ENCODE measurements at regions not wholly inside any gene's neighbourhood (a gene's known extent, or its start where the extent isn't known, plus 50 kb on each side); places are given as distances from the start of the nearest gene placed in this dataset.

DNA sequence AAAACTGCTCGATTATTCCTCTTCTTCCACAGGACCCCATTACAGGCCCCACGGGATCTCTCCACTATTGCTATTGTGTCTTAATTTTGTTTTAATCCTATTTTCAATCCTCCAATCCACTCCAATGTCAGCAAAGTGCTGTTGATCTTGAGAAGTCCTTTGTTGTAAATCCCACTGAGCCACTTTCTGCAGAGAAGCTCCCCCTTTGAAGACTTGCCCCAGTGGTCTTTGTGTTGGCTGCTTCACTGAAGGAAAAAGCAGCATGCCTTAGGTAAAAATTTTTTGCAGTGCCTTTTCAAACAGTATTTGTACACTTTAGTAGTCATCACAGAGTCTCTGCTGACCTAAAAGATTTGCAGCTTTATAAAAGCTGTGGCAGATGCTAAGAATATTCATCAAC lies 252.0 kb upstream of the SLC7A11 start:
- Histone ChIP-seq H3K4me1 (ENCODE audit: insufficient read depth, low read length, poor library complexity, severe bottlenecking) (no peaks in the 10 kb centered on the region), H2AFZ (ENCODE audit: low read length) (no peak overlapping the region), H3K79me2 (ENCODE audit: insufficient read depth, low read length) (no peaks in the 10 kb centered on the region), H3K4me3 (ENCODE audit: low read length, poor library complexity, severe bottlenecking) (no peak overlapping the region), H3F3A (ENCODE audit: low read depth) (no peaks in the 10 kb centered on the region), H3K36me3 (ENCODE audit: insufficient read depth, low read length) (no peaks in the 10 kb centered on the region), H3K9me3 (ENCODE audit: insufficient read depth, low read depth, low read length) (no peaks in the 10 kb centered on the region), H3K4me2 (ENCODE audit: low read depth, low read length, poor library complexity, severe bottlenecking) (no peak overlapping the region), H3K9me2 (replicated peaks; ENCODE audit: low read depth, low read length) (no peaks in the 10 kb centered on the region), H4K20me1 (ENCODE audit: insufficient read depth, low read length, poor library complexity, severe bottlenecking) (no peaks in the 10 kb centered on the region), H3K9ac (ENCODE audit: low read depth, low read length, poor library complexity, severe bottlenecking) (no peak overlapping the region), H3K27me3 (ENCODE audit: insufficient read depth, low read length, poor library complexity, severe bottlenecking) (no peaks in the 10 kb centered on the region)
- TF ChIP-seq, protein P1, sequence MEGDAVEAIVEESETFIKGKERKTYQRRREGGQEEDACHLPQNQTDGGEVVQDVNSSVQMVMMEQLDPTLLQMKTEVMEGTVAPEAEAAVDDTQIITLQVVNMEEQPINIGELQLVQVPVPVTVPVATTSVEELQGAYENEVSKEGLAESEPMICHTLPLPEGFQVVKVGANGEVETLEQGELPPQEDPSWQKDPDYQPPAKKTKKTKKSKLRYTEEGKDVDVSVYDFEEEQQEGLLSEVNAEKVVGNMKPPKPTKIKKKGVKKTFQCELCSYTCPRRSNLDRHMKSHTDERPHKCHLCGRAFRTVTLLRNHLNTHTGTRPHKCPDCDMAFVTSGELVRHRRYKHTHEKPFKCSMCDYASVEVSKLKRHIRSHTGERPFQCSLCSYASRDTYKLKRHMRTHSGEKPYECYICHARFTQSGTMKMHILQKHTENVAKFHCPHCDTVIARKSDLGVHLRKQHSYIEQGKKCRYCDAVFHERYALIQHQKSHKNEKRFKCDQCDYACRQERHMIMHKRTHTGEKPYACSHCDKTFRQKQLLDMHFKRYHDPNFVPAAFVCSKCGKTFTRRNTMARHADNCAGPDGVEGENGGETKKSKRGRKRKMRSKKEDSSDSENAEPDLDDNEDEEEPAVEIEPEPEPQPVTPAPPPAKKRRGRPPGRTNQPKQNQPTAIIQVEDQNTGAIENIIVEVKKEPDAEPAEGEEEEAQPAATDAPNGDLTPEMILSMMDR (conservative IDR thresholded peaks at IDR 0.05; ENCODE audit: low read length), result no peak
- no peak for TF ChIP-seq EZH2phosphoT487 (IDR thresholded peaks at IDR 0.05; ENCODE audit: borderline replicate concordance)

DNA sequence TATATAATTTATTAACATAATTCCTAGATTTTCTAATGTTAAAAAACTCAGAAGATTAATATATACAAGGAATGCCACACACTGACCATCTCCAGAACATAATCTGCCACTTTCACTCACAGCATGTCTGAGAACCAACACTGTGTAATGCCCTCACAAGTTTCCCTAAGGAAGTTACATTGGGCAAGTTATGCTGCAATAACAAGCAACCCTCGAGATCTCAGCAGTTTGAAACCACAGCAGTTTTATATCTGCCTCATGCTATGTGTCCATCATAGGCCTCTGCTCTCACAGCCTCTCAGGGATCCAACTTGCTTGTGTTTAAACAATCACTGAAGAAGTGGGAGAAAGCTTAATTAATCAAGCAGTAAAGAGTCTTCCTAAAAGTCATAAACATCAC lies 250.0 kb upstream of the SLC7A11 start:
- Histone ChIP-seq H3K9me2 (replicated peaks; ENCODE audit: low read depth, low read length) (no peaks in the 10 kb centered on the region), H3K79me2 (ENCODE audit: insufficient read depth, low read length) (no peaks in the 10 kb centered on the region), H2AFZ (ENCODE audit: low read length) (no peak overlapping the region), H3K27me3 (ENCODE audit: insufficient read depth, low read length, poor library complexity, severe bottlenecking) (no peaks in the 10 kb centered on the region), H3K9me3 (ENCODE audit: insufficient read depth, low read depth, low read length) (no peaks in the 10 kb centered on the region), H3K4me1 (ENCODE audit: insufficient read depth, low read length, poor library complexity, severe bottlenecking) (peaks cover 12% of the 10 kb centered on the region), H4K20me1 (ENCODE audit: insufficient read depth, low read length, poor library complexity, severe bottlenecking) (no peaks in the 10 kb centered on the region), H3F3A (ENCODE audit: low read depth) (no peaks in the 10 kb centered on the region), H3K4me2 (ENCODE audit: low read depth, low read length, poor library complexity, severe bottlenecking) (no peak overlapping the region), H3K9ac (ENCODE audit: low read depth, low read length, poor library complexity, severe bottlenecking) (no peak overlapping the region), H3K36me3 (ENCODE audit: insufficient read depth, low read length) (no peaks in the 10 kb centered on the region), H3K4me3 (ENCODE audit: low read length, poor library complexity, severe bottlenecking) (no peak overlapping the region)
- TF ChIP-seq, protein P1 (conservative IDR thresholded peaks at IDR 0.05; ENCODE audit: low read length), result no peak
- TF ChIP-seq EZH2phosphoT487 (IDR thresholded peaks at IDR 0.05; ENCODE audit: borderline replicate concordance), result no peak

DNA sequence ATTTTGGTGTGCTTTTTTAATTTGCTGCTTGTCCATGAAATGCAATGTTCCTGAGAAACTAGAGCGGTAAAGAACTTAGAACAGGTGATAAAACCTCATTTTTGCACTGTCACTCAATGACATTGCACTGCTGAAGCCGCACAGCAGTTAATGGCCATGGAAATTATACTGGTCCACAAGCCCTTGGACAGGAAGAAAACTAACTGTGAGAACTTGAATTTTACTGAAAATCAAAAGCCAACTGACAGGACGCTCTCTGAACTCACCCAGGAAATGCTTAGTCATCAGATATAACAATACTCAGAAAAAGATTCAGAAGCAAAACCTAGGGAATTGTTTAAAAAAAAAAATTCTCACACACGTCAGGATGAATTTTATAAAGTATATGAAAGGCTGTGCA lies 246.4 kb upstream of the SLC7A11 start:
- H3K79me2 ChIP-seq (ENCODE audit: insufficient read depth, low read length), result no peaks in the 10 kb centered on the region
- H3K9me2 ChIP-seq (replicated peaks; ENCODE audit: low read depth, low read length), result no peaks in the 10 kb centered on the region
- H3K9ac ChIP-seq (ENCODE audit: low read depth, low read length, poor library complexity, severe bottlenecking), result no peak overlapping the region
- no peak overlapping the region for H3K4me3 ChIP-seq (ENCODE audit: low read length, poor library complexity, severe bottlenecking)
- no peaks in the 10 kb centered on the region for H3K36me3 ChIP-seq (ENCODE audit: insufficient read depth, low read length)
- no peaks in the 10 kb centered on the region for H4K20me1 ChIP-seq (ENCODE audit: insufficient read depth, low read length, poor library complexity, severe bottlenecking)
- H3F3A ChIP-seq (ENCODE audit: low read depth), result no peaks in the 10 kb centered on the region
- peaks cover 12% of the 10 kb centered on the region for H3K4me1 ChIP-seq (ENCODE audit: insufficient read depth, low read length, poor library complexity, severe bottlenecking)
- H3K27me3 ChIP-seq (ENCODE audit: insufficient read depth, low read length, poor library complexity, severe bottlenecking), result no peaks in the 10 kb centered on the region
- no peak for TF ChIP-seq EZH2phosphoT487 (IDR thresholded peaks at IDR 0.05; ENCODE audit: borderline replicate concordance)
- TF ChIP-seq, protein P1 (conservative IDR thresholded peaks at IDR 0.05; ENCODE audit: low read length), result no peak
- no peak overlapping the region for H2AFZ ChIP-seq (ENCODE audit: low read length)
- no peak overlapping the region for H3K4me2 ChIP-seq (ENCODE audit: low read depth, low read length, poor library complexity, severe bottlenecking)
- H3K9me3 ChIP-seq (ENCODE audit: insufficient read depth, low read depth, low read length), result no peaks in the 10 kb centered on the region
